Activated T-cell treated with anti-CD3 and anti-CD28 coated beads for 48 hours (primary cell): ENCODE measurements at regions not wholly inside any gene's neighbourhood (a gene's known extent, or its start where the extent isn't known, plus 50 kb on each side); places are given as distances from the start of the nearest gene placed in this dataset.

Experiments used
- DNase-seq: peaks from one replicate; pipeline ENCODE4 v3.0.0-alpha.2; 2020; ENCODE audit warnings: low read depth

- DNase-seq = no peak
Measured at GRCh38 chr2:235303499-235304291, 190.1 kb upstream of the AGAP1 start.

GRCh38 chr2:235305678-235306077 lies 188.2 kb upstream of the AGAP1 start:
- no peak for DNase-seq

GRCh38 chr2:235311044-235311443 lies 182.8 kb upstream of the AGAP1 start:
- DNase-seq = no peak

- no peak for DNase-seq
Measured at GRCh38 chr2:235312571-235312970, 181.3 kb upstream of the AGAP1 start.

- no peak for DNase-seq
Measured at GRCh38 chr2:235314371-235314930, 179.4 kb upstream of the AGAP1 start.

GRCh38 chr2:235319095-235319494 lies 174.7 kb upstream of the AGAP1 start:
- DNase-seq = no peak

- DNase-seq = no peak
Measured at GRCh38 chr2:235320326-235320725, 173.5 kb upstream of the AGAP1 start.

GRCh38 chr2:235324324-235324723 lies 169.5 kb upstream of the AGAP1 start:
- DNase-seq = no peak

GRCh38 chr2:235325151-235325550 lies 168.7 kb upstream of the AGAP1 start:
- DNase-seq = no peak

GRCh38 chr2:235328991-235329390 lies 164.9 kb upstream of the AGAP1 start:
- no peak for DNase-seq

GRCh38 chr2:235330775-235331451 lies 162.9 kb upstream of the AGAP1 start:
- no peak for DNase-seq

- no peak for DNase-seq
Measured at GRCh38 chr2:235332240-235332890, 161.5 kb upstream of the AGAP1 start.

- DNase-seq = no peak
Measured at GRCh38 chr2:235333076-235333475, 160.8 kb upstream of the AGAP1 start.

GRCh38 chr2:235334179-235334578 lies 159.7 kb upstream of the AGAP1 start:
- DNase-seq = no peak

GRCh38 chr2:235343156-235343774 lies 150.6 kb upstream of the AGAP1 start:
- DNase-seq = no peak

- DNase-seq = no peak
Measured at GRCh38 chr2:235343869-235344268, 150.0 kb upstream of the AGAP1 start.

GRCh38 chr2:235345745-235346144 lies 148.1 kb upstream of the AGAP1 start:
- no peak for DNase-seq

- DNase-seq = no peak
Measured at GRCh38 chr2:235347691-235348090, 146.2 kb upstream of the AGAP1 start.

- DNase-seq = no peak
Measured at GRCh38 chr2:235348329-235348728, 145.5 kb upstream of the AGAP1 start.

GRCh38 chr2:235350234-235350633 lies 143.6 kb upstream of the AGAP1 start:
- no peak for DNase-seq

- no peak for DNase-seq
Measured at GRCh38 chr2:235352541-235352940, 141.3 kb upstream of the AGAP1 start.

GRCh38 chr2:235357881-235358280 lies 136.0 kb upstream of the AGAP1 start:
- DNase-seq = no peak
